Neural progenitor cell (in vitro differentiated cells): ENCODE measurements at regions not wholly inside any gene's neighbourhood (a gene's known extent, or its start where the extent isn't known, plus 50 kb on each side); places are given as distances from the start of the nearest gene placed in this dataset.

ENCODE experiments used
- DNase-seq: peaks from one replicate; pipeline ENCODE4 v3.0.0-alpha.2; 2016; ENCODE audit warnings: low spot score
- H2AFZ ChIP-seq: fragments of 200-600 bp; sonication (generic); replicated peaks from 2 replicates; pipeline ENCODE4 v1.6.1; 2016; ENCODE audit warnings: antibody characterized with exemption
- H3F3A ChIP-seq: fragments of 200-600 bp; sonication (generic); 2 replicates; pipeline ENCODE4 v1.6.1; 2016; ENCODE audit warnings: antibody characterized with exemption, low read depth
- H3K27ac ChIP-seq: fragments of 200-600 bp; sonication (generic); 2 replicates; pipeline ENCODE4 v1.5.1; 2016; ENCODE audit warnings: mild to moderate bottlenecking
- H3K27me3 ChIP-seq: fragments of 200-600 bp; sonication (generic); 2 replicates; pipeline ENCODE4 v1.6.1; 2016; ENCODE audit warnings: mild to moderate bottlenecking, moderate library complexity
- H3K36me3 ChIP-seq: fragments of 200-600 bp; sonication (generic); 2 replicates; pipeline ENCODE4 v1.5.1; 2016
- H3K4me1 ChIP-seq: fragments of 200-600 bp; sonication (generic); 2 replicates; pipeline ENCODE4 v1.6.1; 2016; ENCODE audit warnings: mixed run types
- H3K4me2 ChIP-seq: fragments of 200-600 bp; sonication (generic); 2 replicates; pipeline ENCODE4 v1.6.1; 2016
- H3K4me3 ChIP-seq: fragments of 200-600 bp; sonication (generic); 2 replicates; pipeline ENCODE4 v1.5.1; 2016
- H3K79me2 ChIP-seq: fragments of 200-600 bp; sonication (generic); 2 replicates; pipeline ENCODE4 v1.6.1; 2016; ENCODE audit warnings: low read depth
- H3K9ac ChIP-seq: fragments of 200-600 bp; sonication (generic); 2 replicates; pipeline ENCODE4 v1.6.1; 2016
- H3K9me3 ChIP-seq: fragments of 200-600 bp; sonication (generic); 2 replicates; pipeline ENCODE4 v1.5.1; 2016; ENCODE audit warnings: low read depth
- H4K20me1 ChIP-seq: fragments of 200-600 bp; sonication (generic); 2 replicates; pipeline ENCODE4 v1.6.1; 2016; ENCODE audit warnings: low read depth
- H3K27ac Mint-ChIP-seq: 3 replicates; pipeline ENCODE4 v1.8.0; 2021; ENCODE audit warnings: mixed read lengths
- H3K27me3 Mint-ChIP-seq: 2 replicates; pipeline ENCODE4 v1.8.0; 2022; ENCODE audit warnings: low read depth, mild to moderate bottlenecking, inconsistent platforms, moderate library complexity, mixed read lengths; ENCODE audit not compliant: insufficient read depth
- H3K36me3 Mint-ChIP-seq: 3 replicates; pipeline ENCODE4 v1.8.0; 2021; ENCODE audit warnings: mixed read lengths
- H3K4me1 Mint-ChIP-seq: 3 replicates; pipeline ENCODE4 v1.8.0; 2021; ENCODE audit warnings: mixed read lengths
- H3K4me3 Mint-ChIP-seq: 3 replicates; pipeline ENCODE4 v1.8.0; 2021; ENCODE audit warnings: mild to moderate bottlenecking, moderate library complexity, mixed read lengths
- H3K9me3 Mint-ChIP-seq: 3 replicates; pipeline ENCODE4 v1.8.0; 2020; ENCODE audit warnings: mixed read lengths
- EZH2 ChIP-seq: fragments of 200-600 bp; sonication (generic); IDR thresholded peaks from 2 replicates; pipeline ENCODE4 v1.6.1; 2017; ENCODE audit warnings: antibody characterized with exemption, mild to moderate bottlenecking, moderate library complexity
- EZH2phosphoT487 ChIP-seq: fragments of 200-600 bp; sonication (generic); IDR thresholded peaks from 2 replicates; pipeline ENCODE4 v1.6.1; 2017; ENCODE audit warnings: antibody characterized with exemption
- TF ChIP-seq, protein P1 (sequence below): fragments of 200-600 bp; sonication (generic); IDR thresholded peaks from 2 replicates; pipeline ENCODE4 v1.5.1; 2017; ENCODE audit warnings: antibody characterized with exemption, mild to moderate bottlenecking

DNA sequence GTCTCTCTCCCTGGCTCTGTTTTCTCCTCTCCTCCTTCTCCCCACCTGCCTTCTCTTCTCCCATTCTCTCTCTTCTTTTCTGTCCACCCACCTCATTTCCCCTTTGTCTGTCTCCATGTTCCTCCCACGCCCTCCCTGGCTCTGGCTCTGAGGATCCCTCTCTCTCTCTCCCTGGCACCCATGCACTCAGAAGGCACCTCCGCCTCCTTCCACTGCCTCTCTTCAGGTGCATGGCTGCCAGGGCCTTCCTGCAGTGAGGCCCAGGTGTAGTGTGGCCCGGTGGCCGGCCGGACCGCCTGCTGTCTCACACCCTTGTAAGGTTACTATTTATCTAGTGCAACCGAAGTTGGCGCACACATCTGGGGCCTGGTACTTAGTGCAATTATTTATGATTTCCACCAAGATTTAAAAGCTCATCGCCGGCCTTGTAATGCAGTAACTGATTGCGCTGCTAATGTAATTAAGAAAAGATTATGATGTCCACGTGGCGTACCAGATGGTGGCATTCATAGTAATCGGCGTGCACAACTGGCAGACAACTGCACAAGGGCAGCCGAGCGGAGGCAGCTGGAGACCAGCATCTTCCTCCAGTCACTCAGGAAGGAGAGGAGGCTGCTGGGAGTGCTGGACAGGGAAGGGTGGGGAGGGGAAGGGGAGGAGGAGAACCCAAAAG is 50.4 kb upstream of the MVB12B start:
- peak overlapping the region; percentile 100 for H2AFZ ChIP-seq
- no peak overlapping the region for H3K27ac ChIP-seq
- H3F3A ChIP-seq = no peaks in the 10 kb centered on the region
- Mint-ChIP-seq H3K4me1 (peaks cover 19% of the 10 kb centered on the region), H3K27me3 (no peaks in the 10 kb centered on the region), H3K9me3 (peaks cover 21% of the 10 kb centered on the region), H3K4me3 (no peak overlapping the region), H3K36me3 (peaks cover 2% of the 10 kb centered on the region), H3K27ac (peak overlapping the region; percentile 99)
- H3K4me3 ChIP-seq = no peak overlapping the region
- H3K27me3 ChIP-seq = no peaks in the 10 kb centered on the region
- H3K4me1 ChIP-seq = peaks cover 10% of the 10 kb centered on the region
- no peaks in the 10 kb centered on the region for H4K20me1 ChIP-seq
- no peaks in the 10 kb centered on the region for H3K79me2 ChIP-seq
- H3K36me3 ChIP-seq = no peaks in the 10 kb centered on the region
- H3K9me3 ChIP-seq = no peaks in the 10 kb centered on the region
- TF ChIP-seq EZH2 (no peak), EZH2phosphoT487 (no peak)
- TF ChIP-seq, protein P1, sequence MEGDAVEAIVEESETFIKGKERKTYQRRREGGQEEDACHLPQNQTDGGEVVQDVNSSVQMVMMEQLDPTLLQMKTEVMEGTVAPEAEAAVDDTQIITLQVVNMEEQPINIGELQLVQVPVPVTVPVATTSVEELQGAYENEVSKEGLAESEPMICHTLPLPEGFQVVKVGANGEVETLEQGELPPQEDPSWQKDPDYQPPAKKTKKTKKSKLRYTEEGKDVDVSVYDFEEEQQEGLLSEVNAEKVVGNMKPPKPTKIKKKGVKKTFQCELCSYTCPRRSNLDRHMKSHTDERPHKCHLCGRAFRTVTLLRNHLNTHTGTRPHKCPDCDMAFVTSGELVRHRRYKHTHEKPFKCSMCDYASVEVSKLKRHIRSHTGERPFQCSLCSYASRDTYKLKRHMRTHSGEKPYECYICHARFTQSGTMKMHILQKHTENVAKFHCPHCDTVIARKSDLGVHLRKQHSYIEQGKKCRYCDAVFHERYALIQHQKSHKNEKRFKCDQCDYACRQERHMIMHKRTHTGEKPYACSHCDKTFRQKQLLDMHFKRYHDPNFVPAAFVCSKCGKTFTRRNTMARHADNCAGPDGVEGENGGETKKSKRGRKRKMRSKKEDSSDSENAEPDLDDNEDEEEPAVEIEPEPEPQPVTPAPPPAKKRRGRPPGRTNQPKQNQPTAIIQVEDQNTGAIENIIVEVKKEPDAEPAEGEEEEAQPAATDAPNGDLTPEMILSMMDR = no peak
- no peak overlapping the region for H3K4me2 ChIP-seq
- DNase-seq = no peak
- no peak overlapping the region for H3K9ac ChIP-seq
